Hypothalamus (tissue), 51 donors: ENCODE measurements at regions not wholly inside any gene's neighbourhood (a gene's known extent, or its start where the extent isn't known, plus 50 kb on each side); places are given as distances from the start of the nearest gene placed in this dataset.

Experiments
- DNase-seq, 51 donors: peaks; one replicate each; lab custom pipeline; 2025; lab: John Stamatoyannopoulos, UW

DNA sequence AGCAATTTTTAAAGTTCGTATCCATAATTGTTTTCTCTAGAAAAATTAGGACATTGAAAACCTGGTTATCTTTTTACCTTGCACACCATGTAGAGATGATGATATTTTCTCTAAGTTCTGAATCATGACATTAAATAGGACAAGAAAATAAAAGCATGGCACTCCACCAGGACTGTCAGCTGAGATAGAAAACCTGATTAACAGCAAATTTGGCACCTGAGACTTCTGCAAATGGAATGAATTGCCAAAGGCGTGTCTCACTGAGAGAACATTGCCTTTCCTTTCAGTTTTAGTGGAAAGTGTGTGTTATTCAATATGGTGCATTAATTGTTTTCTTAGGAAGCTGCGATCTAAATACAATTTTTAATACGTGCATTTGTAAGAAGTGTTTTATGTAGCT, 164.7 kb downstream of the LRRC30 start:
- DNase-seq: no peak

GRCh38 chr18:7413906-7414305, 153.2 kb upstream of the PTPRM start:
- no peak for DNase-seq

- DNase-seq: no peak
Measured at GRCh38 chr18:7414459-7414858, 152.7 kb upstream of the PTPRM start.

DNA sequence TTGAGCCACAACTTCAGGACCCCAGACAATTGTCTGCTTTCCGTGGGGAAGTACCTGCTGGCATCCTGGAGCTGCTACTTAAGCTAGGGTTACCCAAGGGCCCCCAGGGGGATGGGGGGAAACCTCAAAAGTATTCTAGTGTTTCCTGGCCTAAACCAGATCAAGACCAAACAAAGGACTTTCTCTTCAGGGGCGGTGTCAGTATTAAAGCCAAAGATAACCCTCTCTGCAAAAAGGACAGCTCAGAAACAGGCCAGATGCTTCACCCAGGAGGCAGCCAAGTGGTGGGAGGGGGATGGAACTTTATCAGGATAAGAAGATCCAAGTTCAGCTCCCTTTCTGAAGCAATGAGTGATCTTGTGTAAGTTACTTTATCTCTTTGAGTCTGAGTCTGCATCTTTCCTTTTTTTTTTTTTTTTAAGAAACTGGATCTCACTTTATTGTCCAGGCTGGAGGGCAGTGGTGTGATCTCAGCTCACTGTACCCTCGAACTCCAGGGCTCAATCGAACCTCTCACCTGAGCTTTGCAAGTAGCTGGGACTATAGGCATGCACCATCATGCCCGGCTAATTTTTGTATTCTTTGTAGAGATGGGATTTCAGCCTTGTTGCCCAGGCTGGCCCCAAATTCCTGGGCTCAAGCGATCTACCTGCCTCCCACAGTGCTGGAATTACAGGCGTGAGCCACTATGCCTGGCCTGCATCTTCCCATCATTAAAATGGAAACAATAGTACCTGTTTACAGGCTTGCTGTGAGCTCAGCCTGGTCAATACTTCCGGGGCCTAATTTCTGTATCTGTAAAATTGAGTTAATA, 151.8 kb upstream of the PTPRM start:
- DNase-seq: no peak

- no peak for DNase-seq
Measured at GRCh38 chr18:7417727-7418126, 149.4 kb upstream of the PTPRM start.

DNA sequence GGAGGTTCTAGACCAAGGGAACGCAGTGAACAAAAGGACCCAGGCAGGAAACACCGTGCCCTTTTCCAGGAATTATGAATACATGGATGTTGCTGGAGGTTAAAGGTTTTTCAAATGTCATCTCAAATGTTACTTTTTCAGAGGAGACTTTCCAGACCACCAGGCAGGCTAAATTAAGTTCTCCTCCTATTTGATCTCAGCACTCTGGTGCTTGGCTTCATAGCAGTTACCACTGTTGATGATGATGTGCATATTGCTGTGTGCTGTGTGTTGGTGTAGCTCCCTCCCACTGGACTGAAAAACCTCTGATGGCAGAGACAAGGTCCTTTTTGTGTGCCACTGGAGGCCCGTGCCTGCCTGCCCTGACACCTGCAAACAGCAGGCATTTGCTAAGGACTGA, 137.3 kb upstream of the PTPRM start:
- no peak for DNase-seq

DNA sequence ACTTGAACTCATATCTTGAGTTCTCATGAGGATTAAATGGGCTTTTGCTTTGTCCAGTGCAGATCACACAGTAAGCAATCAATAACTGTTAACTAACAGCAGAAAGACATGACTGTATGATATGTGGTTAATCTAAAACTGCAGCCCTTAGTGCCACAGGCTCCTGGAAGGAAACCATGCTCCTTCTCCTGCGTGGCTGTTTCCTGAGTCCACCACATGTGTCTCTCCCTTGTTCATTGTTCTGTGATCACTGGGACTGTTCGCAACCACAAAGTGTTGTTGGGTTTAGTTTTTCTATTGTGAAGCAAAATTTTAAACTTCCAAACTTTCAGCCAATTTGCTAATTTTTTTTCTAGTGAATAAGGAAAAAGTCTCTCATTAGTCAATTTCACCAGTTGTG, 130.9 kb upstream of the PTPRM start:
- no peak for DNase-seq

DNA sequence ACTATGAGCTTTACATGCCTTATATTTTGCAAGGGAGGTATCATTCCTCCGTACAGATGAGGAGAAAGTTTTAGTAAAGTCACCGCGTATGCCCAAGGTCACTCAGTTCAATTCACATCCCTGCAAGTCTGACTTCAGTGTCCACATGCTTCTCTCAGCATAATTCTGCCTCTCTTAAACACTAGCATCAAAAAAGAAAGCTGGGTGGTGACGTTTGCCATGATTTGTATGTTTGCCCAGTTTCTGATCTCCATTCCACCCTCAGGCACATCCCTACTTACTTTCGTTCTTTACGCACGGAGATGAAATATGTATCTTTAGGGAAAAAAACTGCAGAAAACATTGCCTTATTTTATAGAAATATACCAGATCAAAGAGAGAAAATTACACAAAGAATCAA, 129.2 kb upstream of the PTPRM start:
- DNase-seq: no peak

- DNase-seq: no peak
Measured at GRCh38 chr18:7438646-7439045, 128.5 kb upstream of the PTPRM start.

GRCh38 chr18:7447318-7448028, 119.6 kb upstream of the PTPRM start:
- no peak for DNase-seq

GRCh38 chr18:7452331-7452730, 114.8 kb upstream of the PTPRM start:
- DNase-seq: peak in 13 of 51 donors; percentile 1 to 47 (median 10)

- DNase-seq: no peak
Measured at GRCh38 chr18:7454429-7454828, 112.7 kb upstream of the PTPRM start.

- no peak for DNase-seq
Measured at GRCh38 chr18:7456376-7456775, 110.7 kb upstream of the PTPRM start.

DNA sequence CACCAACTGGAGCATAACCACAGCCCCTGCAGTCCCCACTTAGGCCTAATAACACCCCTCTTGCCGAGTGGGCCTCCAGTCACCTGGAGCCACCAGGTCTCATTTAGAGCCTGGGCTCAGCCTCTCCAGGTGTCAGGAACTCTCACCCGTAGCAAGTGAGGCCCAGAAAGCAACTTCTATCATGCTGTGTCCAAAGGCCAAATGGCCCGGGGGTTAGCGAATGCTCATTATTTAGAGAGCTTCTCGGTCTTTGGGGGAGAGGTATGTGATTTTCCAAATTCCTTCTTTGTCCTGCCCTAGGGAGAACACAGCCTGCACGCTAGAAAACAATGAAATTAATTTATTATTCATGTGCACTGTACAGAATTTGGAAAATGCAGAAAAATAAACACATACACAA, 109.9 kb upstream of the PTPRM start:
- no peak for DNase-seq

- DNase-seq: peak in 1 of 51 donors; percentile 16
Measured at GRCh38 chr18:7458884-7459283, 108.2 kb upstream of the PTPRM start.

DNA sequence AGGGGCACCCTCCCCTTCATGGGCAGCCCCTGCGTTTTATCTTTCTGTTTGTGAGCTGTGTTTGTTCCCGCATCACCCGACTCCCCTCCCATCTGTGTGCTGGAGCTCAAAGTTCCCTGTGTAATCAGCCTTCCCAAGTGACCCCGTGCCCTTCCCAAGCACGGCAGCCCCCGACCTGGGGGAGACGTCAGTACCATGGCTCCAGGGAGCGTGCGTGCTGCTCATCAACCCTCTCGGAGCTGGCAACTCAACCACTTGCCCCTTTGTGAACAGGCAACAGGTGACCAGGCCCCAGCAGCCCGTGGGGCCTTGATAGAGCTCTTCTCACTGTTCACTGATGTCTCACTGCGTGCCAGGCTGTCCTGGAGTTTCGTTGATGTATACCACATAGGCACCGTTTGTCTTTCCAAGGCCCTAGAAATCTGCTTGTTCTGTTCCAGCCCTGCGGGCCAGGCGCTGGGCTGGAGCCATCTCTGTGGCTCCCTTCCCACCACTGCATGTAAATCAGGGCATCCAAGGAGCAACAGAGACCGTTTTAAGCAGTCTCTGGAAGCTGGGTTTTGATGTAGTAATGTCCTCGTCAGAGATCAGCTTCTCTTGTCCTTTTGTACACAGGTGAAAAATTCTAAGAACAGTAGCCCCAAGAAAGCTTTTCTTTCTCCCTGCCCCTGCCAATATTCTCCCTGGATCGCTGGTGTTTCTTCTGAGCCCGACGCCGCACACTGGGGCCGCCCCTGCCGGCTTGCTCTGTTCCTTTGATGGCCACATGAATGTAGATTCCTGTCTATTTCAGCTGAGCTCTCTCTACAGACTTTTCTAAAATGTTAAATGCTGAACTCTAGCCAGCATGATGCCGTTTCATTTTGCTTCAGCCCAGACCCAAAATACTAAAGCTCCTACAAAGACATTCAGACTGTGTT, 107.0 kb upstream of the PTPRM start:
- DNase-seq: peak in 28 of 51 donors; percentile 5 to 92 (median 26)

- no peak for DNase-seq
Measured at GRCh38 chr18:7464245-7464966, 102.7 kb upstream of the PTPRM start.

DNA sequence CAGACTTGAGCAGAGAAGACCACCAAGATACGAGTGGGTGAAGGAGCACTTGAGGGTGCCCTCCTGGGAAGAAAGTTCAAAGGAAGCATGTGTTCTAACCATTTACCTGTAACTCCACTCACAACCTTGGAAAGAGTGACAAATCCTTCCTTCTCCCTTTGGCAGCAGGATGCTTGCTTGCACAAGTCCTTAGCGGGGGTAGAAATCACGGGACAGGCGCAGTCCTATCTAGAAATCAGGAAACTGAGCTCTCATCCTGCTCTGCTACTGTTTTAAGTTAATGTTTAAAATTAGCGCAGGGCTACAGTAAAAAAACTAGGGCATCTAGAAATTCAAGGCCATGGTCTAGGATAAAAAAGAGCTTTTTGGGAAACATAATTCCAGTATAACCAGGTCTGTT, 100.9 kb upstream of the PTPRM start:
- no peak for DNase-seq

DNA sequence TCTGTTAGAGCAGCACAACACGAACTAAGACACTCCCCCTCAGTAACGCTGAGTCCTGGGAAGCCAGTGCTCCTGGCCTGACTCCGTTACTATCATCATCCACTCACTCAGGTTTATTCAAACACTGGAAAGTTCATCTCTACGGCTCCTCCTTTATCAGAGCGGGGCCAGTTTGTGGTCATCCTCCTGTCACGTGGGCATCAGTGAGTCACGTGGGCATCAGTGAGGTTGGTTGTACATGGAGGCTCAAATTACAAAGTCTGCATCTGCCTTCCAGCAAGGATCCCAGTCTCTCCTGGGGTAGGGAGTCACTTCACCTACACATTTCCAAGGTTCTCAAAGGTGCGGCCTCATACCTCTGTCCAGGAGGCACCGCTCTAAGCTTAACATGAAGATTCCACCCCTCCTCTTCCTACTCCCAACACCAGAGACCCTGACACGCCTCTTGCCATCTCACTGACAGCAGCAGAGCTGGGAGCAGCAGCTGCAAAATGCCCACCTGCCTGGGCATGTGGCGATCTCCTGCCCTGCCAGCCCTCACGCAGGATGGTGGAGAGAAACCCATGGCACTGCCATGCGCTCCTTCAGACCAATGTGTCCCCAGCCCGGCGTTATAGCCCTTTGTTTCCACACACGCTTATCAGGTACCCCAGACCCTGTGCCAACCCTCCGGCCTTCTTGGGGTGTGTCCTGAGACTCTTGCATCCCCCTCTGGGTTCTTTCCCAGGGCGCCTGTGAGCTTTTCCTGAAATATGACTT, 99.2 kb upstream of the PTPRM start:
- DNase-seq: no peak

- DNase-seq: no peak
Measured at GRCh38 chr18:7470101-7470500, 97.0 kb upstream of the PTPRM start.
